ENCODE measurements at regions not wholly inside any gene's neighbourhood (a gene's known extent, or its start where the extent isn't known, plus 50 kb on each side); places are given as distances from the start of the nearest gene placed in this dataset.

DNA sequence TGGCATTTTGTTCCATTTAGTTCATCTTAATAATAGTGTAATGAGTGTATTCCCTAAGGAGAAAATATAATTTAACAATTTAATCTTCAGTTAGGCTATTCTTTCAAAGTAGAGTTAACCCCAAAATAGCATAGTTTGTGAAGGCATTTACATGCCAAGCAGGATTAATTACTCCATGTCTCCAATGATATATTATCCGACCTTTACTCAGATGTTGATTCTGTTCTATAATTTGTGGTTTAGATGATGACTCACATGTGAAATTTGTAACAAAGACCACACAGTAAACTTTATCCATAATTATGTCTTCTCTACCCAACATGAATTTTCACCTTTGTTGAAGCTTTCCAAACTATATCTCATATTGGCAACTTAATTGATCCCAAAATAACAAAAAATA, 2065.2 kb downstream of the MRPL39 start (continued):
- TF ChIP-seq ZNF560 (tag by site-specific recombination; IDR thresholded peaks at IDR 0.05; ENCODE audit: borderline replicate concordance) (no peak), ZBTB26 (tag by site-specific recombination; optimal IDR thresholded peaks at IDR 0.05) (no peak), ZNF350 (tag by site-specific recombination; IDR thresholded peaks at IDR 0.05) (no peak)

DNA sequence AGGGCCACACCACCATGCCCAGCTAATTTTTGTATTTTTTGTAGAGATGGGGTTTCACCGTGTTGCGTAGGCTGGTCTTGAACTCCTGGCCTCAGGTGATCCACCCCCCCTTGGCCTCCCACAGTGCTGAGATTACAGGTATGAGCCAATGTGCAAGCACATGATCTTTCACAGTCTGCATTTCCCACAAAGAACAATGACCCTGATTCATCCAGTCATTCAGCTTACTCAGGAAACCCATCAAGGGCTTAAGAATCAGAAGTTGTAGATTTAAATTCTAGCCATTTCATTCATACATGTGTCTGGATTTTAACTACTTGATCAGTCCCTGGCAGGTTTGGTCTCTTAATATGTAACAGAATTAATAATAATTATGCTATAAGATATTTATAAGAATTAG, 2065.7 kb downstream of the MRPL39 start:
- H3K27ac ChIP-seq (ENCODE audit: extremely low read depth, low read depth, low read length) = no peak overlapping the region
- H3K36me3 ChIP-seq (ENCODE audit: control insufficient read depth in 2 of 2, insufficient read depth in 1 of 2, low read length in 2 of 2) = no peaks in the 10 kb centered on the region
- ChIA-PET CTCF (no interaction called here), POLR2A (no interaction called here)
- H3K9me3 ChIP-seq (ENCODE audit: control insufficient read depth, insufficient read depth, low read depth, low read length) = no peaks in the 10 kb centered on the region
- TF ChIP-seq ZNF416 (tag by site-specific recombination; IDR thresholded peaks at IDR 0.05) (no peak), ZNF362 (tag by site-specific recombination; IDR thresholded peaks at IDR 0.05) (no peak), INSM2 (tag by site-specific recombination; IDR thresholded peaks at IDR 0.05) (no peak), KLF1 (tag by site-specific recombination; IDR thresholded peaks at IDR 0.05) (no peak), OSR2 (tag by site-specific recombination; IDR thresholded peaks at IDR 0.05) (no peak), ZBTB1 (tag by site-specific recombination; IDR thresholded peaks at IDR 0.05) (no peak), ZSCAN16 (tag by site-specific recombination; IDR thresholded peaks at IDR 0.05) (no peak), ZNF221 (tag by site-specific recombination; IDR thresholded peaks at IDR 0.05; ENCODE audit: borderline replicate concordance) (no peak), HOXC10 (CRISPR knock-in tag; IDR thresholded peaks at IDR 0.05) (no peak)
- no peak overlapping the region for H3K4me3 ChIP-seq (ENCODE audit: low read depth, low read length)
- no peaks in the 10 kb centered on the region for H3K4me1 ChIP-seq (ENCODE audit: control insufficient read depth, insufficient read depth, low read length)

GRCh38 chr21:23534850-23535249, 2072.4 kb downstream of the MRPL39 start:
- H3K4me1 ChIP-seq (ENCODE audit: control insufficient read depth, insufficient read depth, low read length) = no peaks in the 10 kb centered on the region
- POLR2A ChIA-PET = no interaction called here
- no peaks in the 10 kb centered on the region for H3K9me3 ChIP-seq (ENCODE audit: control insufficient read depth, insufficient read depth, low read depth, low read length)
- TF ChIP-seq WT1 (tag by site-specific recombination; IDR thresholded peaks at IDR 0.05) = no peak
- no peak for TF ChIP-seq ZNF341 (tag by site-specific recombination; IDR thresholded peaks at IDR 0.05; ENCODE audit: low read depth)
- TF ChIP-seq ZNF121 (tag by site-specific recombination; IDR thresholded peaks at IDR 0.05) = no peak
- TF ChIP-seq, protein P1, sequence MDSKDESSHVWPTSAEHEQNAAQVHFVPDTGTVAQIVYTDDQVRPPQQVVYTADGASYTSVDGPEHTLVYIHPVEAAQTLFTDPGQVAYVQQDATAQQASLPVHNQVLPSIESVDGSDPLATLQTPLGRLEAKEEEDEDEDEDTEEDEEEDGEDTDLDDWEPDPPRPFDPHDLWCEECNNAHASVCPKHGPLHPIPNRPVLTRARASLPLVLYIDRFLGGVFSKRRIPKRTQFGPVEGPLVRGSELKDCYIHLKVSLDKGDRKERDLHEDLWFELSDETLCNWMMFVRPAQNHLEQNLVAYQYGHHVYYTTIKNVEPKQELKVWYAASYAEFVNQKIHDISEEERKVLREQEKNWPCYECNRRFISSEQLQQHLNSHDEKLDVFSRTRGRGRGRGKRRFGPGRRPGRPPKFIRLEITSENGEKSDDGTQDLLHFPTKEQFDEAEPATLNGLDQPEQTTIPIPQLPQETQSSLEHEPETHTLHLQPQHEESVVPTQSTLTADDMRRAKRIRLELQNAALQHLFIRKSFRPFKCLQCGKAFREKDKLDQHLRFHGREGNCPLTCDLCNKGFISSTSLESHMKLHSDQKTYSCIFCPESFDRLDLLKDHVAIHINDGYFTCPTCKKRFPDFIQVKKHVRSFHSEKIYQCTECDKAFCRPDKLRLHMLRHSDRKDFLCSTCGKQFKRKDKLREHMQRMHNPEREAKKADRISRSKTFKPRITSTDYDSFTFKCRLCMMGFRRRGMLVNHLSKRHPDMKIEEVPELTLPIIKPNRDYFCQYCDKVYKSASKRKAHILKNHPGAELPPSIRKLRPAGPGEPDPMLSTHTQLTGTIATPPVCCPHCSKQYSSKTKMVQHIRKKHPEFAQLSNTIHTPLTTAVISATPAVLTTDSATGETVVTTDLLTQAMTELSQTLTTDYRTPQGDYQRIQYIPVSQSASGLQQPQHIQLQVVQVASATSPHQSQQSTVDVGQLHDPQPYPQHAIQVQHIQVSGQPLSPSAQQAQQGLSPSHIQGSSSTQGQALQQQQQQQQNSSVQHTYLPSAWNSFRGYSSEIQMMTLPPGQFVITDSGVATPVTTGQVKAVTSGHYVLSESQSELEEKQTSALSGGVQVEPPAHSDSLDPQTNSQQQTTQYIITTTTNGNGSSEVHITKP (tag by site-specific recombination; IDR thresholded peaks at IDR 0.05) = no peak
- TF ChIP-seq ZNF664 (tag by site-specific recombination; IDR thresholded peaks at IDR 0.05) = no peak
- no peak for TF ChIP-seq ZNF785 (tag by site-specific recombination; IDR thresholded peaks at IDR 0.05)
- no peak for TF ChIP-seq ZNF501 (tag by site-specific recombination; IDR thresholded peaks at IDR 0.05)
- TF ChIP-seq ZNF549 (tag by site-specific recombination; IDR thresholded peaks at IDR 0.05) = no peak
- TF ChIP-seq ZNF768 (tag by site-specific recombination; IDR thresholded peaks at IDR 0.05) = no peak
- TF ChIP-seq ZNF23 (tag by site-specific recombination; IDR thresholded peaks at IDR 0.05; ENCODE audit: borderline replicate concordance) = no peak
- no peak for TF ChIP-seq ZBTB21 (tag by site-specific recombination; IDR thresholded peaks at IDR 0.05)
- no peak for TF ChIP-seq ZNF654 (tag by site-specific recombination; IDR thresholded peaks at IDR 0.05; ENCODE audit: low read depth)
- TF ChIP-seq SP7 (tag by site-specific recombination; IDR thresholded peaks at IDR 0.05) = no peak
- no peak for TF ChIP-seq ZNF544 (tag by site-specific recombination; IDR thresholded peaks at IDR 0.05)
- no peak overlapping the region for H3K4me3 ChIP-seq (ENCODE audit: low read depth, low read length)
- no peak overlapping the region for H3K27ac ChIP-seq (ENCODE audit: extremely low read depth, low read depth, low read length)
- CTCF ChIA-PET = no interaction called here
- no peaks in the 10 kb centered on the region for H3K36me3 ChIP-seq (ENCODE audit: control insufficient read depth in 2 of 2, insufficient read depth in 1 of 2, low read length in 2 of 2)

All from HEK293 (cell line).